ENCODE measurements at regions not wholly inside any gene's neighbourhood (a gene's known extent, or its start where the extent isn't known, plus 50 kb on each side); places are given as distances from the start of the nearest gene placed in this dataset.

DNA sequence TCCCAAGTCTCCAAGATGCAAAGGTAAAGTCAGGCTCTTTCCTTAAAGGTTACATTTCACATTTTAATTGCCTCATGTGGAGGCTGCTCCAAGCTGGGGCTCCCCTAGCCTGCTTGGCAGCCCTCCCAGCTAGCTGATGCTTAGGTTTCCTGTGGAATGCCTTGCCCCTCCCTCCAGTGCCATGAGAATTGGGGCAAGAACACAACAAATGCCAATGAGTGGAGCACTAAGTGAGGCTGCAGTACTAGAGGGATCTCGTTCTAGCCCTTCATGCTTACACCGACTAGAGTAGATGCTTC is 597.7 kb downstream of the MID1IP1 start:
- TF ChIP-seq, protein P1, sequence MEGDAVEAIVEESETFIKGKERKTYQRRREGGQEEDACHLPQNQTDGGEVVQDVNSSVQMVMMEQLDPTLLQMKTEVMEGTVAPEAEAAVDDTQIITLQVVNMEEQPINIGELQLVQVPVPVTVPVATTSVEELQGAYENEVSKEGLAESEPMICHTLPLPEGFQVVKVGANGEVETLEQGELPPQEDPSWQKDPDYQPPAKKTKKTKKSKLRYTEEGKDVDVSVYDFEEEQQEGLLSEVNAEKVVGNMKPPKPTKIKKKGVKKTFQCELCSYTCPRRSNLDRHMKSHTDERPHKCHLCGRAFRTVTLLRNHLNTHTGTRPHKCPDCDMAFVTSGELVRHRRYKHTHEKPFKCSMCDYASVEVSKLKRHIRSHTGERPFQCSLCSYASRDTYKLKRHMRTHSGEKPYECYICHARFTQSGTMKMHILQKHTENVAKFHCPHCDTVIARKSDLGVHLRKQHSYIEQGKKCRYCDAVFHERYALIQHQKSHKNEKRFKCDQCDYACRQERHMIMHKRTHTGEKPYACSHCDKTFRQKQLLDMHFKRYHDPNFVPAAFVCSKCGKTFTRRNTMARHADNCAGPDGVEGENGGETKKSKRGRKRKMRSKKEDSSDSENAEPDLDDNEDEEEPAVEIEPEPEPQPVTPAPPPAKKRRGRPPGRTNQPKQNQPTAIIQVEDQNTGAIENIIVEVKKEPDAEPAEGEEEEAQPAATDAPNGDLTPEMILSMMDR (IDR thresholded peaks at IDR 0.05) = no peak
- H3K4me3 ChIP-seq = peak overlapping the region; percentile 19
- no peak for DNase-seq (ENCODE audit: low spot score)
- no peak overlapping the region for H3K27ac ChIP-seq

DNA sequence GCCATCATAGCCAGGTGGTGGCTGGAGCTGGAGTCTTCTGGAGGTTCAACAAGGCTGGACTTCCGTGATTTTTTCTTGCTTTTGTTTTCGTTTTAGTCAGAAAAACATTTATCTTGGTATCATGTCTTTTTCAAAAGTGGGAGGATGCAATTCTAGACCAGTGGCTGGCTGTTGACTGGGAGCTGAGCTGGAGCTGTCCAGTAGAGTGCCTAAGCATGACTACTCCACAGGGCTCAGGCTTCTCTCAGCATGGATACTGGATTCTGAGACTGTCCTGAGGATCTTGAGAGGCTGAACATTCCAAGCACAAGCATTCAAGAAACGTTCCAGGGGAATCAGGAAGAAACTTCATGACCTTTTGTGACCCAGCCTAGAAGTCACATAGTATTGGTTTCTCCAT is 598.1 kb downstream of the MID1IP1 start:
- no peak for DNase-seq (ENCODE audit: low spot score)
- H3K4me3 ChIP-seq = peak overlapping the region; percentile 19

DNA sequence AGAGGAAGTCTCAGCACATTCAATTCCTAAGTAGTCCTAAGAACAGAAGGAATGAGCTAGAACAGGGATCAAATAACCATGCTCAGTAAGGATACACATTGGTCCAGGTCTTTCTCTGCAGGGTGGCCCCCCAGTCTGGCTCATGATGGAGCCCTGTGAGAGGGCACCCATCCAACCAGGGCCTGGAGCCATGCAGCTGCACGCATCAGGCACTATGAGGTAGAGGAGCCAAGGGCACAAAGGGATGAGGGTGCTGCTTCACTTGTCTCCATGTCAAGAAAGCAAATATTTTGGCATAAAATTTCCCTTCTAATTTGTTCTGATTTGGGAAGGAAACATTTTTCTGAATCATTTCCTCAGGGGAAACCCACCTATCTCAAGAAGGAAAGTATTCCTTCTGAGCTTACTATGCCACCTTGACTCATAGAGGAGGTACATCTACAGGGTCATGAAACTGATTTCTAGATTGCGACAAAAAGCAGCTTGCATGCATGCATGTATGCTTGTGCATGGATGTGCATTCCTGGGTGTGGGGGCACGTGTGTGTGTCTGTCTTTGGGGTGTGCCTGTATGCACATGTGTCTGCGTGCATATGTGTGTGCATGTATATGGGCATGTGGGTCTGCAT is 600.3 kb downstream of the MID1IP1 start:
- Histone ChIP-seq H3K27ac (no peak overlapping the region), H3K4me3 (no peak overlapping the region)
- DNase-seq (ENCODE audit: low spot score) = no peak
- TF ChIP-seq, protein P1 (IDR thresholded peaks at IDR 0.05) = no peak

More for the DNA sequence above, 598.1 kb downstream of the MID1IP1 start:
- TF ChIP-seq, protein P1 (IDR thresholded peaks at IDR 0.05) = no peak
- no peak overlapping the region for H3K27ac ChIP-seq

DNA sequence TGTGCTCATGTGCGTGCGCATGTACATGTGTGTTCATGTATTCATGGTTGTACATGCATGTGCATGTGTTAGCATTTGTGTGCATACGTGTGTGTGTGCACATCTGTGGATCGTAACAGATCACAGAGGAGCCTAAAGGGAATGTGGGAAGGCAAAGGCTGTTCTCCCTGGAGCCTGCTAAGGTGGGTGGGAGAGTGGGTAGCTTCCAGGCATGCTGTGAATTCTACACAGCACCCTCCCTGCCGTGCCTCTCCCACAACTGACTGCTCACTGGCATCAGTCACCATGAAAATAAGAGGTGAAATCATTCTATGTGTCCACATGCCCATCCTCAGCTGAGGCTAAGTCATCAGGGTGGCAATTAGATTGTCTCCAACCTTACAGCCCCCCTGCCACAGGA is 600.9 kb downstream of the MID1IP1 start:
- H3K4me3 ChIP-seq = no peak overlapping the region
- TF ChIP-seq, protein P1 (IDR thresholded peaks at IDR 0.05) = no peak
- H3K27ac ChIP-seq = no peak overlapping the region
- no peak for DNase-seq (ENCODE audit: low spot score)

DNA sequence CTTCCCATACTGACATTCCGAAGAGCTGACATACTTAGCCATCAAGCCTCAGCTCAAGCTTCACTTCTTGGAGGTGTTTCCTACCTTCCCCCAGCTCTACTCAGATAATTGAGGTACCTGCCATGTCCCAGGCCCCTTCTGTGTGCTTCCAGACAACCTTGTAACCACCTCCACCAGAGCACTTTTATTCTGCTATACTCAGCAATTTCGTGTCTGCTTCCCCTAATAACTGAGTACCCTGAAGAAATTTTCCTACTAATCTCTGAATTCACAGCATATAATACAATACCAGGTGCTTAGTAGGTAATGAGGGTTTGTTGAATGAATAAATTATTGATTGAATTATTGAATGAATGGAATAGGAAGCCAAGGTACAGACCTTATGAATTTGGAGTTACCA is 605.5 kb downstream of the MID1IP1 start:
- no peak overlapping the region for H3K27ac ChIP-seq
- TF ChIP-seq, protein P1 (IDR thresholded peaks at IDR 0.05) = no peak
- no peak for DNase-seq (ENCODE audit: low spot score)
- no peak overlapping the region for H3K4me3 ChIP-seq

DNA sequence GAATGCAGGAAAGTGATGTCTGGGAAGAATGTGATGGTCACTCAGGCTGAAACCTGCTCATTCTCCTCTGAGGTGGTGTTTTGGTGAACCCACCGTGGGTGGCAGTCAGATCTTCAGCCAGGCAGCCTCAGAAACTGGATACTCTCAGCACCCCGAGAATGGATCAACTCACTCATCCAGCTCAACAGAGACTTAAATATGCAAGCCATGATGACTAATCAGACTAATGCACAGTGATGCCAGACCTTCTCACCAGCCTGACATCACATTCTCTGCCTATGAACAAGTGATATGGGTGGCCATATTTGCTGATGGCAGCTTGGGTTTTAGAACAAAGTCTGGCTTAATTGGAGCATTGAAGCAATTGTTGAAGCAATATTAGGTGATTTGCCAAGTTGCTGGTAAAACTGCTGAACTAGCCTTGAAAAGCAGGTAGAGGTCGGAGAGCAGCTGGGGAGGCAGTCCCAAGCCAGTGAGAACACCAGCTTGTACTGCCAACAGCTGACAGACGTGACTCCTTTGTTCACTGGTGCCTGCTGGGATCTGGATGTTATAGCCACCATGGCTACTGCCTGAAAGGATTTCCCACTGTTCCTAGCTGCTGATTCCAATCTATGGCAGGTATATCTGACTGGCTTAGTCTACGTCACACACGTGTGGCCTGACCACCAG is 608.1 kb downstream of the MID1IP1 start:
- TF ChIP-seq, protein P1 (IDR thresholded peaks at IDR 0.05) = no peak
- no peak for DNase-seq (ENCODE audit: low spot score)
- H3K4me3 ChIP-seq = no peak overlapping the region
- H3K27ac ChIP-seq = no peak overlapping the region

DNA sequence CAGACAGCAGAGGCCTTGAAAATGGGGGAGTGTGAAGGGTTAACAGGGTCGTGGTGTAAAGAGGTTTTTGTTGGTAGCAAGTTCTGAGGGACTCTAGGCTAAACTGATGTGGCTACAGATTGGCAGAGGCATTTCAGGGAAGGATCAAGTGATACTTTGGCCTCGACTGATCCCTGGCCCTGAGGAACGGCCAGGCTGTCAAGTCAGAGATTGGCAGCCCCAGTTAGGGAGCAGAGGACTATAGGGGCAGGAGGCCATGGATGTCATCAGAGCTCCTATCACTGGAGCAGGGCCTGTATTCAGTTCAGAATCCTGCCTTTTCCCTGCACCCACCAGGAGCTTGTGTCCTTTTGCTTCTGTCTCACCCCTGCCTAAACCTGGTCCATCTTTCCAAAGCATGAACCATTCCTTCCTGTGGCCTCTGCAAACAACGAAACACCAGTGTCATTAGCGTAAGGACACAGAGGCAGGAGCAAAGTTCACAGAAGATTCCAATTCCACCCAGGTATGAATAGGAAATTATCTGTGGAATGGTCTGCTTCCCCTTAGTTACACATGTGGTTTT is 613.1 kb downstream of the MID1IP1 start:
- no peak for DNase-seq (ENCODE audit: low spot score)
- Histone ChIP-seq H3K27ac (no peak overlapping the region), H3K4me3 (no peak overlapping the region)
- TF ChIP-seq, protein P1 (IDR thresholded peaks at IDR 0.05) = no peak

All from coronary artery (tissue), 2 donors.